NCI-H226 (cell line): ENCODE measurements at regions not wholly inside any gene's neighbourhood (a gene's known extent, or its start where the extent isn't known, plus 50 kb on each side); places are given as distances from the start of the nearest gene placed in this dataset.

Experiments used
- DNase-seq: peaks from one replicate; pipeline ENCODE4 v3.0.0-alpha.2; 2015

DNA sequence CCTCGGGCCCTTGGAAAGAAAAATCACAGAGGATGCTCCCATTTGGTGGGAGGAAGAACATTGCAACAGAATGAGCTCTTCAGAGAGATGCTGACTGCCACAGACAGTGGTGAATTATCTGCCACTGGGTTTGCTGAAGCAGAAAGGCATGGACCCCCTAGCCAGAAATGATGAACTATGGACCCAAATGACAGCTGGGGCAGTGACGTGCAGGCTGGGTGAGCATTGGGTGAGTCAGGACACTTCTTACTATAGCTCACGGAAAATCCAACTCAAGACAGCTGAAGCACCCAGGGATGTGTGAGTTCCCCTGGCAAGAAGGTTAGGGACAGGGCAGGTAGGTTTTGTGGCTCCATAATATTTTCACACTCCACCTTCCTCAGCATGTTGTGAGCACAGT, 993.2 kb downstream of the BCL11B start:
- DNase-seq: no peak

DNA sequence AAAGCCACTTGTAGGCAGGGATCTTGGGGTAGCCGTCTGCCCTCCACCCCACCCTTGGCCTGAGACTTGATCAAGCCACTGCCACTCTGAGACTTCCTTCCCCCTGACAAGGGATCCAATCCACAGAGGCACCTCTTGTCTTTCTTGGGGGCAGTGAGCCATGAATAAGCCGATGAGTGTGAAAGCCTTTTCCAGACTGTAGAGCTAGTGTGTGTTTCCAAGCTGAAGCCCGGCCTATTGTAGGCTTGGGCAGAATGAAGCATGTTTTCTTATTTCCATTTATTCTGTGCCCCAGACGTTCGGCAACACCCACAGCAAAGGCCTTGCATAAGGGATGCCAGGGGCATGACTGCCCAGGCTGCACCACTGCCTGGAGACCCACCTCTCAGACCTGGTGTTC, 991.6 kb downstream of the BCL11B start:
- DNase-seq: no peak

DNA sequence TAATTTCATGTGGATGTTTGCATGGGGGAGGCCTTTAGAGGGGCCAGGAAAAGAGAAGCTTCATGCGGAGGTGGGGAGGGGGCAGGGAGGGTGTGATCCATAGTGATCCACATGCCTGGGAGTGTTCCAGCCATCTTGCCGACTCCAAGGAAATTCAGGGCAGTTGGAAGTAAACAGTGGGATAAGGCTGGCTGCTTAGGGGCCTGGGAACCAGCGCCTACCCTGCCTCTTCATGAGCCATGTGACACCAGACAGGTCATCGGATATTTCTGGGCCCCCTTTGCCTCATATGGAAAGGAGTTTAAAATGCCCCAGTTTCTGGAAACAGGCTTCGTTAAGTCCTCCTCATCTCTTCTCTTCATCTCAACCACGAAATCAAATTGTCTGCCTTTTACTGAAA, 983.2 kb downstream of the BCL11B start:
- no peak for DNase-seq

DNA sequence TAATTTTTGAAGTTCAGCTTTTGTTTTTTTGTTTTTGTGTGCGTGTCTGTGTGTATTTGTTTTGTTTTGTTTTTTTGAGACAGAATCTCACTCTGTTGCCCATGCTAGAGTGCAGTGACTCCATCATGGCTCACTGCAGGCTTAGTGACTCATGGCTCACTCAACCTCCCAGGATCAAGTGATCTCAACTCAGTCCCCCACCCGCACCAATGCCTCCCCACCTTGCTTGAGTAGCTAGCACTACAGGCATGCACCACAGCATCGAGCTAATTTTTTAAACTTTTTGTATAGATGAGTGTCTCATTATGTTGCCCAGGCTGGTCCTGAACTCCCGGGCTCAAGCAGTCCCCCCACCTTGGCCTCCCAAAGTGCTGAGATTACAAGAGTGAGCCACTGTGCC, 981.4 kb downstream of the BCL11B start:
- no peak for DNase-seq

DNA sequence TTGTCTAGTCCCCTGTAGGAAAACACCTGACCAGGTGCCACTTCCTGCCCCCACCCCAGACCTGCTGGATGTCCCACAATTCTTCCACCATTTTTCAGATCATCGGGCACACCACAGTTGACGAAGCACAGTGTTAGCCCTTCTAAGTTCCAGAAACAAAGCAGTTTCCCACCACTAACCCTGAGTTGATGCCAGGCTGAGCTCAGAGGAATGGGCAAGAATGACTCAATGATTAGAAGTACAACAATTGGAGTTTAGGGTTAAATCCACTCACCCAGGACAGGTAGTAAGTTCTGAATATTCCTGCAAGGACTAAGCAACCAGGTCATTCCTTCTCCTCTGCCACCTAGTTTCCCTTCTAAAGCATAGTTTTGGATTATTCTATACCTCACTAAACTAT, 979.8 kb downstream of the BCL11B start:
- DNase-seq: no peak

DNA sequence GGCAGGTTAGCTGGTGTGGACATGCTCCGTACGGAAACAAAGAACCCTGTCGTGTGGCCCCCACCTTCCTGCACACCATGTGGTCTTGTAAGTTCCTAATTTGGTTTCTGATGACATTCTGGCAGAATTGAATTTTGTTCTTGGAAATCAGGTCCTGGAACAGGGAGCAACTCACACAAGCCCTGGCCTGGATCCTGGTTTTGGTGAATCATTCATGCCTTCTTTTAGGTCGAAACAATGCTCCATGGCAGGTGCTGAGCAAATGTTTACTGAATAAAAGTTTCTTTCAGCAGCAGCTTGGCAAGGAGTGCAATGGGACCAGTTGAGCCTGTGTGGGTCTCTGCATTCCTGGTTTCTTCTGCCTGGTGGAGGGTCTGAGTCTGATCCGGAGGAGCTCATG, 978.4 kb downstream of the BCL11B start:
- DNase-seq: no peak

DNA sequence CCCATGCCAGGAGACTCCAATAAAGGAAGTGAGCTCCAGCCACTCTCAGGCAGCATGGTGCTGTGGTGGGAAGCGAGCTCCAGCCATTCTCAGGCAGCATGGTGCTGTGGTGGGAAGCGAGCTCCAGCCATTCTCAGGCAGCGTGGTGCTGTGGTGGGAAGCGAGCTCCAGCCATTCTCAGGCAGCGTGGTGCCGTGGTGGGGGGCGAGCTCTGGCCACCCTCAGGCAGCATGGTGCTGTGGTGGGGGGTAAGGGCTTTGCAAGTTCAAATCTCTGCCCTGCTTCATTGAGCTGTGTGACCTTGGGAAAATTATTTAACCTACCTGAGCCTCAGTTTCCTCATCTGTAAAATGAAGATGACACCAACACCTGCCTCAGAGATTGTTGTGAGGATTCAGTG, 975.1 kb downstream of the BCL11B start:
- DNase-seq: no peak

DNA sequence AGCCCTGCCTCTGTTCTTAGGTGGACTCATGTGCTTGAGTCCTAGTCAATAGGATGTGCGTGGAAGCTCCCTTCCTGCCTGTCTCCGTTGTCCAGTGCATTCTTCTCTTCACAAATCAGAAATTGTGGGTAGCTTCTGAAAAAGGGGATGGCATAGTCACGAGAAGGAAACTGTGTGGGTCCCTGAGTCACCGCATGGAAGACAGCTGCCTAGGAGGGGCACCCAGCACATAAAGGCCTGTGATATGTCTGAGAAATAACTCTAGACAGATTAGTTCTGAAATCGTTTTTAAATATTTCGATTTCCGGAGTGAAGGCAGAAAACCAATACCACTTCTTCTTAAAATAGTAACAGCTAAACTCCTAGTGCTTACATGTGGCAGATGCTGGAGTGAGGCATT, 974.4 kb downstream of the BCL11B start:
- no peak for DNase-seq

DNA sequence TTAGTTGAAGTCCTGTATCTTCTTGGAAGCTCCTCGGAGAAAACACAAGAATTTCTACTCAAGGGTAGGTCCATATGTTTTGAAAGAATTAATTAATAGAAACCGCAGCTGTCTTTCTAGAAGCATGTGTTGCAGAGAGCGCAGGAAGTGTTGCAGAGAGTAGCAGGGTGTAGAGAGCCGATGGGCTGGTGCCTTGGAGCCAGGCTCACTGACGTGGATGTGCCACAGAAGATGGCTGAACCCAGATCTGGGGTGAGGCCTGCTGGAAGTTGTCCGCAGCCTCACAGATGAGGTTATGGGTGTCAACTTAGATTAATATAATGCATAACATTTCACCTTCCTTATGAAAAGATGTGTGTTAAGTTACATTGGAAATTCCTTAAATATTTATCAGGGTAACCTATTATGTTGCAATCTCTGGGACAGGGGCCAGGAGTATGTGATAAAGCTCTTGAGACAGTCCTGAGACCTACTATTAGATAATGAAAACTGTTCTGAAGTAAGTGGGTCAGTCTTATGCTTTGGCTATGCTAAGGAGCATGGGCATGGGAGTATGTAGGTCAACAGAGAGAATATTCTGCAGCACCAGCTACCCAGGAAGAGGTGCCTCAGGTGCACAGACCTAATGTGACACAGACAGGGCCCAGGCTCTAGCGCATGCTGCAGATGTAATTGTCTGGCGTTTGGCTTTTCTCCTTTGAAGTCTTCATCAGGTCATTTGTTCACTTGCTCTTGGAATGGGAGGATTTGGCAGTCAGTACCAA, 973.3 kb downstream of the BCL11B start:
- DNase-seq: no peak

DNA sequence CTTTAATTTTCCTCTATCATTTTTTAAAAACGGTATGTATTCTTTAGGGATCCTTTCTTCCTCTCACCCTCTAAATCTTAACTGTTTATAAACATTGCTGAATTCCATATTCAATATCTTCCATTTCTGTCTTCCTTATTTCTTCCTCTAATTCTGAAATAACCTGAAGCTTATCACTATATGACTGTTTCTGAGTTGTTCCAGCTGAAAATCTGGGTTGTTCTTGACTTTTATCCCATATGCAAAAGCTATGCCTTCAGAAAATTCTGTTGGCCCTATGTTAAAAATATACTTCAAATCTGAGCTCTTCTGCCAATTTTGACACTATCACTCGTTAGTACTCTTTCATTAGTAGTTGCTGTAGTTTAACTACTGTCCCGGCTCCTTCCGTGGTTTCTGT, 970.3 kb downstream of the BCL11B start:
- no peak for DNase-seq

DNA sequence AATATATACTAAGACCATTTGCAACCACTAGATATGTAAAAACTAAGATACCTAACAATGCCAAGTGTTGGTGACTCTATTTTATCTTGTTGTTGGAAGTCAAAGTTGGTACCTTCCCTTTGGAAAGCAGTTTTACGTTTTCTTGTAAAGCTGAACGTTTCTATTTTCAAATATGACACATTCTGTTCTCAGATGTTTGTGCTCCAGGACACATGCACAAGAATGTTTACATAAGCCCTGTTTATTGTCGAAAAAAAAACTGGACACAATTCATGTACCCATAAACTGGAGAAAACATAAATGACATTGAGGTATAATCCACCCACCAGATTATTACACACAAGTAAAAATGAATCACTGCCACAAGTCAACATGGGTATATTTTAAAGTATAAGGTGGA, 967.4 kb downstream of the BCL11B start:
- no peak for DNase-seq

DNA sequence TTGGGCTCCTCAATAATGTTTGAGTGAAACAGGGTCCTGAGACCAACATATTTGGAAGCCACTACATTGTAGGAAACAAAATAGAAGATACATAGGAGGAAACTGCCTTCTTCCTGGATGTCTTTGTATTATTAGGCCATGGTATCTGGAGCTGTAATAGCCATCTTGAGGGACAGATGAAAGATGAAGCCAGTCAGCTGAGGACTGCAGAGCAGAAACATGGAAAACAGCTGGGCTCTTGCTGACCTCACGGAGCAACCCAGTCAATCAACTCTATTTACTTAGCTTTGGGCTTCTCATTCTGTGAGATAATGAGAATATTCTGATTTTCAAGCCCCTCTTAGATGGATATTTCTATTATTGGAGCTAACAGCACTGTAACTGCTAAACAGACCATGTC, 962.4 kb downstream of the BCL11B start:
- DNase-seq: no peak

DNA sequence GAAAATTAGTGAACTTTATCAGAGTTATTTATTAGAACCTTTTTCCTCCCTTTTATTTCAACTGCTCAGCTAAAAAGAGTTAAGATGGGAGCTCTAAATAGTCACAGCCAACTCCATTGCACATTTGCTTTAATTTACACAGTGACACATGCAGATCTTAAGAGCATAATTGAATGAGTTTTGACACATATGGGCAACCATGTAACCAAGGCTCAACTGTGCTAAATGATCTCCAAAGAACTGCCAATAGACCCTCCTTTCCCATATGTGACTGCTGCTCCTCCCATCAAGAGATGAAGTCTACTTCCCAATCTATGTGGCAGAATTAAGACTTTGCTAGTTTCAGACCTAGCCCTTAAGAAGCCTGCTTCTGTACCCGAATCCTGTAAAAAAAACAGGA, 960.0 kb downstream of the BCL11B start:
- DNase-seq: no peak

DNA sequence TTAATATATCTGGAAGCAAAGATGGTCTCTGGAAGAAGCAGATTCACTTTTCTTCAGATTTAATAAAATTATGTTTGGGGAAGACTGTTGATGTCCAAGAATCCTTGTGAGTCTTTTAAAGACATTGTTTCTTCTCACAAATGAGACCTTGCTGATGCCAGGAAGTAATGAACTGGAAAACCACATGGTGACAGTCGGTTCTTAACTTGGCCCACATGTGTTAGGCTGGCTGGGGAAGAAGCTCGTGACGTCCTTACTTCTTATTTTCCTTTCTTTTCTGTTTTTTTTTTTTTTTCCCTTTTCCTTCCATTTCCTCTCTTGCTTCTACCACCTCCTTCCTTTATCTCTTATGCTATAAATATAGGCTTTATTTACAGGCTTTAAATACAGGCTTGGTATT, 950.2 kb downstream of the BCL11B start:
- no peak for DNase-seq

DNA sequence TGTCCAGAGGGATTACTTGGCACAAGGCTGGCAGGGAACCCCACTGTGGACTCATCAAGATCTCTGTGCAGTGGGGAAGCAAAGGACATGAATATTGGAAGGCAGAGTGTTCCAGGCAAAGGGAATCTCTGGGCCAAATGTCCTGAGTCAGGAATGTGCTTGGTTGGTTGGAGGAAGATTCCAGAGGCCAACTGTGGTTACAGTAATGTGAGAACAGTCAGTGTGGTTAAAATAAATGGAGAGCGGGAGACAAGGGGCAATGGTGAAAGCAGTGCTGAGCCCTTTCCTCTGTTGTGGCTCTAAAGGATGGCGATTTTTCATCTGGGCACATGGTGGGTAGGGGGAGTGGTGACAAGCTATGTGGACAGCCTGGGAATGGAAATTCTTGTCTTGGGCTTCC, 948.2 kb downstream of the BCL11B start:
- DNase-seq: no peak

DNA sequence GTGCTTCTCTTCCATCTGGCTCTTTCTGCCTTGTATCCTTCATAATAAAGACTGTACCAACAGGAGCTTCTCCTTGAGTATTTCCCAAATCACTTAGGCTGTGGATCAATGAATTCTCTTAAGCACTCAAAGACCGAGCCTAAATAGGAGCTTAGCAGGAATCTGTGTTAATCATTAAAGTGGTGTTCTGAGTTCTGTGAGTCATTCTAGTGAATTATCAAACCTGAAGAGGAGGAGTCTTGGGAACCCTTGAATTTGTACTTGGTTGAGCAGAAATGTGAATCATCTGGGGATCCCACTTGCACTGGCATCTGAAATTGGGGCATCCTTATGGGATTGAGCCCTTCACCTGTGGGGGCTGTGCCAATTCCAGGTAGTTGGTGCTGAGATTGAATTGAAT, 946.2 kb downstream of the BCL11B start:
- DNase-seq: no peak

DNA sequence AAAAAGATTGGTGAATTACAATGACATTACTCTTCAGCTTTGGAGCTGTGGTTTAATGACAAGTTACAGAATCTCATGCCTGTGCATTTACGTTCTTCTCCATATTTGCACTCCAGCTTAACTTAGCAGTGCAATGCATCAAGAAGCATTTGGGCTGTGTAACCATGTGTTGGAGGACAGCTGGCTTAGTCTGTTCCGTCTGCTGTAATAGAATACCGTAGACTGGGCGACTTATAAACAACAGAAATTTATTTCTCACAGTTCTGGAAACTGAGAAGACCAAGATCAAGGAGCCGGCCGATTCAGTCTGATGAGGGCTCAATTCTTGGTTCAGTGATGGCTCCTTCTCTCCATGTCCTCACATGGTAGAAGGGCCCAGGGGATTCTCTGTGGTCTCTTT, 943.5 kb downstream of the BCL11B start:
- no peak for DNase-seq

DNA sequence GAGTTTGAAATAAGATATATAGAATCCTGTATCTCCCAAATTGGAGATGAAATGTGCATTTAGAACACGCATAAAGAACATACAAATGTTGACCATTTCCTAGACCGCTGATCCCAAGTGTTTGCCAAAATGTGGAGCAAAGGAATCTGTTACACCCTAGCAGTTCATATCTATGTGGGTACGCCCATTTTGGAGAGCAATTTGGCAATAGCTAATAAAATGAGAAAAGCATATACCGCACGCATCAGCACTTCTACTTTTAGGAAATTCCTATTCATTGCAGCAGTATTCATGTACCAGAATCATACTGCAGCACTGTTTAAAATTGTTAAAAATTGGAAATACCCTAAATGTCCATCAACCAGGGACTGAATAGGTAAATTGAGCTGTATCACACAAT, 937.8 kb downstream of the BCL11B start:
- no peak for DNase-seq

DNA sequence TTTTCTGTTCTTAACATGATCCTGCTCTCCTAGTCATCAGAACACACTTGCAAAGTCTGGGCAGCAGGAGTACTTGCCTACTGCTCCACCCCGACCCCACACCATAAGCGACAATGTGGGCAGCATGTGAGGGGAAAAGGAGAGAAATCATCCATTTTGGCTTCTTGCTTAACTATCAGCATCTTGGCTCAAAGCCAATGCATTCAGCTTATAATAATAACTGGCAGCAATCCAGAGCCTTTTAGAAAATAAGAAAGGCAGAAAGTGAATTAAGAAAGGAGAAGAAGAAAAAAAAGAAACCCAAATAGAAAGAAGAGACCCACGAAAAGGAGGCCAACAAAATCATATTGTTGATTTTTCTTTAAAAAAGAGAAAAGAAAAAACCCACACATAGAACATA, 930.8 kb downstream of the BCL11B start:
- no peak for DNase-seq

DNA sequence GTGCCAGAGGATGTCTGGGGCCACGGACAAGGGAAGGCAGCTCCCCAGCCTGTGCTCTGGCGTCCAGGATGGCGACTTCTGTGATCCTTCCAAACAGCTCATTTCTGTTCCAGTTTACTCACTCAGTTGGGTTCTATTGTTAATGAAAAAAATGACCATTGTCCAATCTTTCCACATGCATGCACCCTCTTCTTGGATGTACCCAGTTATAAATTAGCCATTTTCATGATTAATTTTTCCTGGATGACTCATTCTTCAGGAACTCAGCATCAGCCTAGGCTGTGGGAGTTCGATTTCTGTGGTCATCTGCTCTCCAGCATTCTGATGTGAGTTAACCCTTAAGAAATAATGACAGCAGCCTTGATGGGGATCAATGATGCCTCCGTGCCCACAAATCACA, 926.8 kb downstream of the BCL11B start:
- DNase-seq: no peak

DNA sequence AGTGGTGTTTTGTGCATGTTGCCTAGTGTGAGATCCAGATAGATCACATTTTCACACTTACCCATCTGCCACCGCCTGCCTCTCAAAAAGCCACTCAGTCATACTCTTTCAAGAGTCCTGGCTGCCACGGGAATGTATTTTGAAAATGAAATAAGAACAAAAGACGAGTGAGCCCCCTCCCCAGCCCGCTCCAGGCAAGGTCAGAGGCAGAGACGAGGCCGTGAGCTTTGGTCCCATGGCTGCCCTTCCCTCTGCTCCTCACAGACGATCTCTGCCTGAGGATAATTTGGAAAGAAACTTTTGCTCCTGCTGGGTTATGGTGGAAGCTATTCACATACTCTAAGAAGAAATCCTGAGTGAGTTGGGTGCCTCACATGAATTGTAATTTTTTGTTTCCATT, 924.3 kb downstream of the BCL11B start:
- DNase-seq: no peak

DNA sequence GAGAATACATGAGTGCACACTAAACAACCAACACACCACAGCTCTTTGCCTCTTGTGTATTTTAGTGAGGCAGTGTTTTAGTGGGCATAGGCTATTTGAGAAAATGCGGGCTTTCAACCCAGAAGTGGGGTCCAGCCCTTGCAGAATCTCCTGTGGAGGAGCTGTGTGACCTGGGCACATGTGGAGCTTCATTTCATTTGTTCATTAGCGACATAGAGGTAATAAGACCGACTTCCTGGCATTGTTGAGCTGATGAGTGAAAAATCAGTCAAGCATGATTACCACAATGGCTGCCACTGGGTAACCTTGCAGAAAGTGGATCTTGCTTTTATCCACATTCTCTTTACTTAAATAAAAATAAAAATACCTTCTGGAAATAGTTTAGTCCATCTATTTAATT, 923.5 kb downstream of the BCL11B start:
- no peak for DNase-seq

DNA sequence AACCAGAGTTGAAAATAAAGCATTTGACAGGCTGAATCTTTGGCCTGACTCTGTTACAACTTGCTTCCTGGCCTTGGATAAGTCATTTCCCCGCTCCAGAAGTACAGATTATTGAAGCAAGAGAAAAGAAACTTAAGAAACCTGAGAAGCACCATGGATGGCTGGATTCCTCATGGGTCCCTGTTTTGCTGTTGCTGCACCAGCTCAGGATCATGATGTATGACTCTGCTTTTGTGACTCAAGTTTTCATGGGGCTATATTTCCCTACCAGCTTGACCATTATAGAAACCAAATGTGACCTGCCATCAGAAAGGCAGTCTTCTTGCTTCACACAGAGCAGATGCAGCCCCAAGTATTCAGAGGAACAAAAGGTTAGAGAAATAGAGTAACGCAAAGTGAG, 921.8 kb downstream of the BCL11B start:
- DNase-seq: no peak

DNA sequence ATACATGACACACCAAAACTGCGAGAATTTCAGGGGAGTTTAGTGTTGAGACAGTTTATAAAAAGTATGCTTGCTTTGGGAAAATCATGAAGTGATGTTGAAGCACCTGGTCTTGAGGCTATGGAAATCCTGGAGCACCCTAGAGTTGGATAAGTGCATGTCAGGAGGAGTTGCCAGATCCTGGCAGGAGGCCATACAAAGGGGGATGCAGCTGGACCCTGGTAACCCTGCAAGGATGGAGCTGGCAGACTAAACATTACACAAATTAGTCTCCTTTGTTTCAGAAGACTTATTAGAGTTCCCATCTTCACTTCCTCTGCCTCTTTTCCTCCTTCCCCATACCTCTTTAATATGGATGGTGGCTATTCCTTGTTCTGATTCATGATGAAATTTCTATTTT, 907.0 kb downstream of the BCL11B start:
- DNase-seq: no peak

DNA sequence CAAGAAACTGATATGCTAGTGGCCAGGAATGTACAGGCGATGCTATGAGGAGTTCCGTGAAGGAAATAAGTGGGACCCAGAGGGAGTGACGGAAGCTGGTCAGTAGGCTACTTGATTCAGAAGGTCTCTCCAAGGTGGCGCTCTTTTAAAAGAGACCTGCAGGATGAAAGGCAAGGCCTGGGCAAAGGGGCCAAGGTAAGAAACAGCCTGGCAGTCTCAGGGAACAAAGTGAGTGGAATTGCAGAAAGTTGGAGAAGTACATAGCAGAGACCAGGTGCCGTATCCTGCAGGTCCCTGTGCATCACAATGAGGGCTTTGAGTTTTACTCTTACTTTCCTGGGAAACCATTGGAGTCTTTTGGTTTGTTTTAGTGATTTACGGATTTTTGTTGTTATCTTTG, 905.6 kb downstream of the BCL11B start:
- DNase-seq: no peak

DNA sequence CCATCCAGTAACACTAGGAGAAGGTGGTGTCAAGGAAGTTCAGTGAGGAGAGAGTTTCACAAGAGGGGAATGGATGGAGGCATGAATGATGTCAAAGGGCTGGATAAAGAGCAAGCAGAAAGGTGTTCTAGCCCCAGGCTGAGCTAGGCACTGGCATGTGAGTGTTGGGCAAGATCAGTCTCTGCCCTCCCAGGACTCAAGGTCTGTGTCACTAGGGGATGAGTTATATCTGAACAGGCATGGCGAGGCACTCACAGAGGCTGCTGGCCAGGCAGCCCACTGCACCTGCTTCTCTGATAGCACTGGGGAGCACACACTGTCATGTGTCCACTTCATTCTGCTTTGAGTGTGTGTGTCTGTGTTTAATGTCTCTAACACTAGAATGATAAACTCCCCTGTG, 903.8 kb downstream of the BCL11B start:
- no peak for DNase-seq
